ENCODE measurements at regions not wholly inside any gene's neighbourhood (a gene's known extent, or its start where the extent isn't known, plus 50 kb on each side); places are given as distances from the start of the nearest gene placed in this dataset.

GRCh38 chr9:108207561-108208165 lies 648.1 kb downstream of the ACTL7B start:
- TF ChIP-seq POLR2A (IDR thresholded peaks at IDR 0.05; ENCODE audit: low read length) (no peak), GATA1 (IDR thresholded peaks at IDR 0.05; ENCODE audit: low read depth, low read length) (no peak)

Data from erythroblast (primary cell).